ENCODE measurements at regions not wholly inside any gene's neighbourhood (a gene's known extent, or its start where the extent isn't known, plus 50 kb on each side); places are given as distances from the start of the nearest gene placed in this dataset.

GRCh38 chr12:63362791-63363190 lies 211.8 kb upstream of the AVPR1A start:
- no peak for TF ChIP-seq TAF1 (IDR thresholded peaks at IDR 0.05; ENCODE audit: low read depth)
- TF ChIP-seq EP300 (IDR thresholded peaks at IDR 0.05; ENCODE audit: borderline replicate concordance), result no peak
- TF ChIP-seq TCF12 (IDR thresholded peaks at IDR 0.05; ENCODE audit: low read depth), result no peak
- no peak for TF ChIP-seq MAX (IDR thresholded peaks at IDR 0.05)
- no peak for TF ChIP-seq CEBPB (IDR thresholded peaks at IDR 0.05)
- no peak for TF ChIP-seq RAD21 (IDR thresholded peaks at IDR 0.05; ENCODE audit: low read depth)
- no peak for TF ChIP-seq FOXM1 (IDR thresholded peaks at IDR 0.05; ENCODE audit: borderline replicate concordance, low read depth)
- TF ChIP-seq EGR1 (IDR thresholded peaks at IDR 0.05), result no peak
- TF ChIP-seq ZBTB7A (IDR thresholded peaks at IDR 0.05; ENCODE audit: low read depth), result no peak
